Aorta (tissue), 5 donors: ENCODE measurements at regions not wholly inside any gene's neighbourhood (a gene's known extent, or its start where the extent isn't known, plus 50 kb on each side); places are given as distances from the start of the nearest gene placed in this dataset.
"Not testable (repeated sequence)": the region's sequence is repeated elsewhere in the genome, so short reads cannot be mapped to it uniquely, and the experiment has no call there.

Source experiments
- ATAC-seq: fragments of 200-7000 bp; cut with Tn5 transposase; one replicate; pipeline ENCODE4 v1.9.1; 2022; ENCODE audit warnings: moderate library complexity; ENCODE audit not compliant: low FRiP score
- DNase-seq, 2 donors: peaks; one replicate each; pipeline ENCODE4 v3.0.0-alpha.2; 2020
- H3K27ac ChIP-seq, 2 donors: one replicate each; pipeline ENCODE4 v1.5.1; 2013; ENCODE audit warnings: low read length in 2 of 2, mild to moderate bottlenecking in 2 of 2, moderate library complexity in 2 of 2, control low read depth in 1 of 2, inconsistent platforms in 1 of 2, low read depth in 1 of 2
- H3K27me3 ChIP-seq, 2 donors: one replicate each; pipeline ENCODE4 v1.6.1; 2013; ENCODE audit warnings: control low read depth in 1 of 2, low read length in 1 of 2, mild to moderate bottlenecking in 1 of 2, moderate library complexity in 1 of 2; ENCODE audit not compliant: insufficient read depth in 2 of 2, control insufficient read depth in 1 of 2
- H3K36me3 ChIP-seq, 2 donors: one replicate each; pipeline ENCODE4 v1.6.1; 2013; ENCODE audit warnings: control low read depth in 1 of 2, low read length in 1 of 2, mild to moderate bottlenecking in 1 of 2; ENCODE audit not compliant: insufficient read depth in 2 of 2, control insufficient read depth in 1 of 2
- H3K4me1 ChIP-seq, 2 donors: one replicate each; pipeline ENCODE4 v1.6.1; 2013; ENCODE audit warnings: low read length in 2 of 2, control low read depth in 1 of 2, mild to moderate bottlenecking in 1 of 2, moderate library complexity in 1 of 2; ENCODE audit not compliant: insufficient read depth in 2 of 2, control insufficient read depth in 1 of 2
- H3K4me3 ChIP-seq, 2 donors: one replicate each; pipeline ENCODE4 v1.5.1; 2013; ENCODE audit warnings: low read length in 2 of 2, control low read depth in 1 of 2, mild to moderate bottlenecking in 1 of 2
- H3K9me3 ChIP-seq: one replicate; pipeline ENCODE4 v1.6.1; 2013; ENCODE audit warnings: mild to moderate bottlenecking, low read length; ENCODE audit not compliant: control insufficient read depth
- WGBS, 2 donors: extraction: QIAGEN DNeasy Blood & Tissue Kit; methylation state at CpG; one replicate each; pipeline ENCODE4 v1.1.7; 2013; 5-methylcytosine and 5-hydroxymethylcytosine counted together
- intact Hi-C, 2 donors: fragments of 100-400 bp; cut with DNase I; formaldehyde crosslinking; loops; one replicate each; pipeline versions ENCODE4 v1.14.2 to v1.15.0; 2022
- donor health status: healthy with polysubstance abuse.
- donor health status: Bipolar disorder and iron deficiency.
- donor health status: DM: no; HTN: no; CAD: no.
- donor health status: DM: no; HTN: no; CAD: no.
- donor health status: DM: yes; HTN: yes; CAD: no.

DNA sequence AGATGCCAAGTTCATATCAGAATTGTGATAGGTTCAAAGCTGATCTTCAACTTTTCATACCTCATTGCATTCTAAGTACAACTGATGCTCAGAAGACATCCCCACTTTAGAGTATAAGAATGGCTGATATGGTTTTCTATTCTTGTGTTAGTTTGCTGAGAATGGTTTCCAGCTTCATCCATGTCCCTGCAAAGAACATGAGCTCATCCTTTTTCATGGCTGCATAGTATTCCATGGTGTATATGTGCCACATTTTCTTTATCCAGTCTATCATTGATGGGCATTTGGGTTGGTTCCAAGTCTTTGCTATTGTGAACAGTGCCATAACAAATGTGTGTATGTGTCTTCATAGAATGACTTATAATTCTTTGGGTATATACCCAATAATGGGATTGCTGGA is 184.5 kb upstream of the RBM19 start:
- ATAC-seq, H3K4me3 ChIP-seq, H3K36me3 ChIP-seq, intact Hi-C loops, H3K27me3 ChIP-seq, H3K27ac ChIP-seq, DNase-seq, H3K4me1 ChIP-seq, H3K9me3 ChIP-seq: not testable (repeated sequence)

DNA sequence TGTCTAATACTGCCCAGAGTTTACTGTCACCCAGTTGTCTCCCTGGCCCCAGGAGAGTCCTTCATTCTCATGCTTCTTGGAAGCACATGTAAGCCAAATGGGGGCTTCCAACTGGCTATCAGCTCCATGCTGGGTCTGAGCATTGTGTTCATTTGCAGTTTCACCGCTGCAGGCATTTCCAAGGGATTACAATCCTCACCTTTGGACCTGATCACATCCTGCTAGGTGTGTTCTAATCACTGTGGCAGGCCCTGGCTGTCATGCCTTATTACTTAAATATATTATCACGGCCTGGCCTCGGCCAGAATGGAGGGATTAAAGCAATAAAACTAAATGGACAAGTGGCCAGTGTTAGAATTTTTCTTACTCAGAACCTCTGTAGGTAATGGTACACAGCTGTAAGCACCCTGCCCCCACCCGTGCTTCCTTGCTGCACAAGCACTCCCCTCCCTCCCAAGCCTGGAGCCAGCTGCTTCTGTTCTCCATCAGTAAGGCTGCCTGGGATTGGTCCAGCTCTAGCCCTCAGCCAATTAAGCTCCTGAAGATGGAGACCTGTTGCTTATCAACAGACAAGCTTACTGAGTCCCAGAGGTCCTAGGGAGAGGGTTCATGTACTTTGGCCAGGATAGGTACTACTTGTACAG is 175.9 kb upstream of the RBM19 start:
- intact Hi-C loops: no loop called here
- Histone ChIP-seq H3K36me3 (no peaks in the 10 kb centered on the region), H3K9me3 (no peaks in the 10 kb centered on the region), H3K27ac (no peak overlapping the region), H3K4me1 (no peaks in the 10 kb centered on the region), H3K4me3 (no peak overlapping the region), H3K27me3 (peaks cover 0 to 3% of the 10 kb centered on the region in 2 donors)
- 49 to 51% methylated on average over 4 of the region's 4 CpGs for WGBS, 2 donors
- ATAC-seq (no peak), DNase-seq (no peak)

GRCh38 chr12:114140576-114140975 is 174.5 kb upstream of the RBM19 start:
- intact Hi-C loops: no loop called here
- Histone ChIP-seq H3K27ac (no peak overlapping the region), H3K9me3 (no peaks in the 10 kb centered on the region), H3K27me3 (peaks cover 0 to 3% of the 10 kb centered on the region in 2 donors), H3K4me1 (no peaks in the 10 kb centered on the region), H3K4me3 (no peak overlapping the region), H3K36me3 (no peaks in the 10 kb centered on the region)
- no peak for ATAC-seq
- DNase-seq: no peak

- no peaks in the 10 kb centered on the region for H3K36me3 ChIP-seq
- intact Hi-C loops: no loop called here
- WGBS, 2 donors: 11 to 47% methylated on average over 3 of the region's 3 CpGs
Measured at GRCh38 chr12:114136631-114137030, 170.5 kb upstream of the RBM19 start.

DNA sequence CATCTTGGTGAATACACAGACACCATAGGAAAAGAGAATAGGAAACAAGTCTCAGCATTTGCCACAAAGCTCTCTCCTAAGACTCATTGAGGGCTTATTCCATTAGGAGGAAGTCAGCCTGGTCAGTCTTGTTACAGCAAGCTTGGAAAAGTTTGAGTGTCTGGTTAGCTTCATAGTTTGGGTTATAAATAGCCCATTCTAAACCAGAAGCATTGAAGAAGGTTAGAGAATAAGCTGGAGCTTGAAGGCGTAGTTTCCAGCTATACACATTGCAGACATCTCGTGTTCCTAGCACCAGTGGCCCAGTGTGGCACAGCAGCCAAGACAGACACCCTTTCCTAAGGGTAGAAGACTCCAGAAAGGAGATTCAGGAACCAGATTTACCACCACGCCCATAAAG is 168.8 kb upstream of the RBM19 start:
- WGBS, 2 donors: 55 to 59% methylated on average over 3 of the region's 3 CpGs
- Histone ChIP-seq H3K4me3 (no peak overlapping the region), H3K27me3 (peaks cover 0 to 2% of the 10 kb centered on the region in 2 donors), H3K4me1 (no peaks in the 10 kb centered on the region), H3K9me3 (peaks cover 2% of the 10 kb centered on the region), H3K27ac (no peak overlapping the region), H3K36me3 (no peaks in the 10 kb centered on the region)
- DNase-seq (no peak), ATAC-seq (no peak)
- intact Hi-C loops: no loop called here

More at GRCh38 chr12:114136631-114137030, 170.5 kb upstream of the RBM19 start:
- Histone ChIP-seq H3K27ac (no peak overlapping the region), H3K27me3 (peaks cover 0 to 3% of the 10 kb centered on the region in 2 donors), H3K4me1 (no peaks in the 10 kb centered on the region), H3K9me3 (no peaks in the 10 kb centered on the region), H3K4me3 (no peak overlapping the region)
- ATAC-seq (no peak), DNase-seq (no peak)

- no peak for DNase-seq
- WGBS, 2 donors: 26 to 31% methylated on average over 2 of the region's 2 CpGs
- intact Hi-C loops: no loop called here
- H3K9me3 ChIP-seq: peaks cover 2% of the 10 kb centered on the region
- no peaks in the 10 kb centered on the region for H3K36me3 ChIP-seq
- no peak overlapping the region for H3K27ac ChIP-seq
- no peak overlapping the region for H3K4me3 ChIP-seq
- ATAC-seq: no peak
- no peaks in the 10 kb centered on the region for H3K4me1 ChIP-seq
- H3K27me3 ChIP-seq: peaks cover 0 to 2% of the 10 kb centered on the region in 2 donors
Measured at GRCh38 chr12:114131824-114132223, 165.7 kb upstream of the RBM19 start.

DNA sequence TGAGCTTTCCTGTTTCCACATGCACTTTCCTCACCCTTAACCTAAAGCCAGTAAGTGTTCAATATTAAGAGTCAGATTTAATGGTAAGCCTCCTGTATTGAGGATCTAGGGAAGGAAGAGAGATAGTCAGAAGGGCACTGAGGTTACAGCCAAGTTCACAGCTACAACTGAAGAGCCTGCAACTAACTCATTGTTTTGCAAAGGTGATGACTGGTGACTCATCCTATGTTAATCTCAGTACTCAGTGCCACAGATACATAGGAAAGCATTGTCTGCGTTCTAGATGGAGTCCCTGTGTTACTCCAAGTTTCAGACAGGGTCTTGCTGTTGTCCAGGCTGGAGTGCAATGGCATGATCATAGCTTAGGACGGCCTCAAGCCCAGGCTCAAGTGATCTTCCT is 157.0 kb upstream of the RBM19 start:
- Histone ChIP-seq H3K4me1 (no peaks in the 10 kb centered on the region), H3K27me3 (no peaks in the 10 kb centered on the region), H3K4me3 (no peak overlapping the region), H3K27ac (no peak overlapping the region), H3K36me3 (no peaks in the 10 kb centered on the region), H3K9me3 (peaks cover 2% of the 10 kb centered on the region)
- DNase-seq (no peak), ATAC-seq (no peak)
- WGBS, 2 donors: 69% methylated on average over 2 of the region's 2 CpGs
- intact Hi-C loops: no loop called here

- H3K27ac ChIP-seq: no peak overlapping the region
- DNase-seq (no peak), ATAC-seq (no peak)
- no peaks in the 10 kb centered on the region for H3K27me3 ChIP-seq
- intact Hi-C loops: no loop called here
- no peak overlapping the region for H3K4me3 ChIP-seq
- H3K36me3 ChIP-seq: no peaks in the 10 kb centered on the region
- H3K4me1 ChIP-seq: no peaks in the 10 kb centered on the region
- H3K9me3 ChIP-seq: peaks cover 2% of the 10 kb centered on the region
- WGBS, 2 donors: 75 to 80% methylated on average over 3 of the region's 3 CpGs
Measured at GRCh38 chr12:114122016-114122415, 155.9 kb upstream of the RBM19 start.

DNA sequence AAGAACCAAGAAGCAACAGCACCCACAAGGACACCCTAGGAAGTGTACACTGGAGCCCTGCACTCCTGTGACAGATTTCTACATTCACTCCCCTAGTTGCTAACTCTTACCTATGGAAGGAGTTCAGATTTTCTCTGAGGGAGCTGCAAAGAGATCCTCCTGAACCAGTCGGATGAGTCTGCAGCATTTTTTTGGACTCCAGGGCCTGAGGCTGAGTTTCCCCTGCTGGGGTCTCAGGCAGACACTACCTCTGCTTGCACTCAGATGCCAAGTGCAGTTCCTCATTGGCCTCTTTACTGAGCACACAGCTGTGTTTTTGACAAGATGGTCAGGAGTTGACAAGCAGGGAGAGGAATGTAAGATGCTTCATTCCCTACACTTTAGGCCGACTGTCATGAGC is 153.2 kb upstream of the RBM19 start:
- Histone ChIP-seq H3K27me3 (peaks cover 0 to 1% of the 10 kb centered on the region in 2 donors), H3K9me3 (peaks cover 4% of the 10 kb centered on the region), H3K4me3 (no peak overlapping the region), H3K4me1 (no peaks in the 10 kb centered on the region), H3K27ac (no peak overlapping the region), H3K36me3 (no peaks in the 10 kb centered on the region)
- intact Hi-C loops: no loop called here
- DNase-seq (no peak), ATAC-seq (no peak)
- 67 to 77% methylated on average over 2 of the region's 2 CpGs for WGBS, 2 donors
